ENCODE measurements at regions not wholly inside any gene's neighbourhood (a gene's known extent, or its start where the extent isn't known, plus 50 kb on each side); places are given as distances from the start of the nearest gene placed in this dataset.

DNA sequence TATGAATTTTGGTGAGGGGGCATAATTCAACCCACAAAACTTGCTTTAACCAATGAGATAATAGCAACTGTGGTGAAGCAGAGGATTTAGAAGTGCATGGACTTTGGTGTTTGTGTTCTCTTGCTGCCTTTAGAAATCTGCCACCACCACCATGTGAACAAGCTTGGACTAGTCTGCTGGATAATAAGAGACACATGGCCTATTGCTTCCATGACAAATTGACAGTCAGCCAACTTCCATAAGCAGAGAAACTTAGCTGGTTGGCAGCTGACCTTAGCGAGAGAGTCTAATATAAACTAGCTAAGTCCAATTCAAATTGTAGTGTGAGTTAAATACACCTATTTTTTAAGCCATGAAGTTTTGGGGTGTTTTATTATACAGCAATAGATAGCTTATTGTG is 482.1 kb upstream of the ANO5 start:
- no peak for TF ChIP-seq POLR2A (IDR thresholded peaks at IDR 0.05)
- TF ChIP-seq, protein P1, sequence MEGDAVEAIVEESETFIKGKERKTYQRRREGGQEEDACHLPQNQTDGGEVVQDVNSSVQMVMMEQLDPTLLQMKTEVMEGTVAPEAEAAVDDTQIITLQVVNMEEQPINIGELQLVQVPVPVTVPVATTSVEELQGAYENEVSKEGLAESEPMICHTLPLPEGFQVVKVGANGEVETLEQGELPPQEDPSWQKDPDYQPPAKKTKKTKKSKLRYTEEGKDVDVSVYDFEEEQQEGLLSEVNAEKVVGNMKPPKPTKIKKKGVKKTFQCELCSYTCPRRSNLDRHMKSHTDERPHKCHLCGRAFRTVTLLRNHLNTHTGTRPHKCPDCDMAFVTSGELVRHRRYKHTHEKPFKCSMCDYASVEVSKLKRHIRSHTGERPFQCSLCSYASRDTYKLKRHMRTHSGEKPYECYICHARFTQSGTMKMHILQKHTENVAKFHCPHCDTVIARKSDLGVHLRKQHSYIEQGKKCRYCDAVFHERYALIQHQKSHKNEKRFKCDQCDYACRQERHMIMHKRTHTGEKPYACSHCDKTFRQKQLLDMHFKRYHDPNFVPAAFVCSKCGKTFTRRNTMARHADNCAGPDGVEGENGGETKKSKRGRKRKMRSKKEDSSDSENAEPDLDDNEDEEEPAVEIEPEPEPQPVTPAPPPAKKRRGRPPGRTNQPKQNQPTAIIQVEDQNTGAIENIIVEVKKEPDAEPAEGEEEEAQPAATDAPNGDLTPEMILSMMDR (IDR thresholded peaks at IDR 0.05): no peak
- DNase-seq (no peak), ATAC-seq (no peak)
- H3K27me3 ChIP-seq: no peaks in the 10 kb centered on the region
- no peak overlapping the region for H3K27ac ChIP-seq
- intact Hi-C loops (cut with DNase I): no loop called here
- no peaks in the 10 kb centered on the region for H3K4me1 ChIP-seq
- 68 to 92% (median 81%) methylated on average over 1 of the region's 1 CpG for WGBS, 4 donors
- no peaks in the 10 kb centered on the region for H3K36me3 ChIP-seq
- H3K4me3 ChIP-seq: no peak overlapping the region
- no peaks in the 10 kb centered on the region for H3K9me3 ChIP-seq

GRCh38 chr11:21711341-21711740 is 481.5 kb upstream of the ANO5 start:
- no peak for DNase-seq
- 69 to 79% (median 72%) methylated on average over 2 of the region's 2 CpGs for WGBS, 4 donors
- TF ChIP-seq, protein P1 (IDR thresholded peaks at IDR 0.05): no peak
- no peak for TF ChIP-seq POLR2A (IDR thresholded peaks at IDR 0.05)

DNA sequence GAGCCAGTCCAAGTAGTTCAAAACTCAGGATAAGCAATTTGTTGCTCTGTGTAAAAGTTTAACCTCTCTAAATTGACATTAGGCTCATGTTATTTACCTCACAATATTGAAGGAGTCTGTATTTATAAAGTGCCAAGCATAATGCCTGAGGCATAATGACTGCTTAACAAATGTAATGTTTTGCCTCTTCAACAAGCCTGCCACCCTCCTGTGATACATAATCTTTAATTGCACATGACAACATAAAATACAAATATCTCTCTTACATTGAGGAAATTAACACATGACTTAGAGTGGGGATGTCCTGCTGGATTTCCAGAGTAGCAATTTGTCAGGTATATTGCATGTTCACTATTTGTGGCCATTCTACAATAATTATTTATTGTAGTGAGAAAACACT is 469.2 kb upstream of the ANO5 start:
- ATAC-seq: no peak
- no peaks in the 10 kb centered on the region for H3K4me1 ChIP-seq
- DNase-seq: no peak
- no peak overlapping the region for H3K27ac ChIP-seq
- peaks cover 0 to 8% (median 3%) of the 10 kb centered on the region in 12 donors for H3K9me3 ChIP-seq
- no peak for TF ChIP-seq POLR2A (IDR thresholded peaks at IDR 0.05)
- TF ChIP-seq, protein P1 (IDR thresholded peaks at IDR 0.05): no peak
- H3K36me3 ChIP-seq: no peaks in the 10 kb centered on the region
- H3K4me3 ChIP-seq: no peak overlapping the region
- intact Hi-C loops (cut with DNase I): no loop called here
- H3K27me3 ChIP-seq: no peaks in the 10 kb centered on the region

More at GRCh38 chr11:21711341-21711740, 481.5 kb upstream of the ANO5 start:
- Histone ChIP-seq H3K27ac (no peak overlapping the region), H3K4me1 (no peaks in the 10 kb centered on the region), H3K4me3 (no peak overlapping the region), H3K9me3 (peaks cover 0 to 3% (median 0%) of the 10 kb centered on the region in 12 donors), H3K27me3 (no peaks in the 10 kb centered on the region), H3K36me3 (no peaks in the 10 kb centered on the region)
- ATAC-seq: no peak
- intact Hi-C loops (cut with DNase I): no loop called here

DNA sequence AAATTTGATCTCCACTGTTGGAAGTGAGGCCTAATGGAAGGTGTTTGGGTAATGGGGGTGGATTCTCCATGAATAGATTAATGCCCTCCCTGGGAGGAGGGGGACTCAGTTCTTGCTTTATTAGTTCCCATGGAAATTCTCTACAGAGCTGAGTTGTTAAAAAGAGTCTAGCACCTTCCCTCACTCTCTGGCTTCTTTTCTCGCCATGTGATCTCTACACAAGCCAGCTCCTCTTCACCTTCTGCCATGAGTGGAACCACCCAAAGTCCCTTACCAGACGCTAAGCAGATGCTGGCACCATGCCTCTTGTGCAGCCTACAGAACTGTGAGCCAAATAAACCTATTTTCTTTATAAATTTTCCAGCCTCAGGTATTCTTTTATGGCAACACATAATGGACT is 465.8 kb upstream of the ANO5 start:
- H3K36me3 ChIP-seq: no peaks in the 10 kb centered on the region
- H3K4me3 ChIP-seq: no peak overlapping the region
- no peak for ATAC-seq
- 52 to 60% (median 56%) methylated on average over 2 of the region's 2 CpGs for WGBS, 4 donors
- no peak overlapping the region for H3K27ac ChIP-seq
- H3K4me1 ChIP-seq: no peaks in the 10 kb centered on the region
- no peak for DNase-seq
- TF ChIP-seq, protein P1 (IDR thresholded peaks at IDR 0.05): no peak
- no peak for TF ChIP-seq POLR2A (IDR thresholded peaks at IDR 0.05)
- no peaks in the 10 kb centered on the region for H3K27me3 ChIP-seq
- intact Hi-C loops (cut with DNase I): no loop called here
- H3K9me3 ChIP-seq: peaks cover 0 to 26% (median 9%) of the 10 kb centered on the region in 12 donors

Data from heart left ventricle (tissue), 16 donors.